Renal pelvis (tissue), 1 donor: ENCODE measurements at regions not wholly inside any gene's neighbourhood (a gene's known extent, or its start where the extent isn't known, plus 50 kb on each side); places are given as distances from the start of the nearest gene placed in this dataset.
"Not testable (repeated sequence)": the region's sequence is repeated elsewhere in the genome, so short reads cannot be mapped to it uniquely, and the experiment has no call there.

Experiments
- DNase-seq: peaks from one replicate; pipeline ENCODE4 v3.0.0-alpha.2; 2013

- DNase-seq, result no peak
Observed at GRCh38 chr13:72657379-72657778, 70.0 kb downstream of the MZT1 start.

GRCh38 chr13:72656357-72656756 is 71.1 kb downstream of the MZT1 start:
- DNase-seq, result no peak

GRCh38 chr13:72653506-72653905 is 73.9 kb downstream of the MZT1 start:
- DNase-seq, result no peak

- no peak for DNase-seq
Observed at GRCh38 chr13:72652681-72653080, 74.7 kb downstream of the MZT1 start.

- no peak for DNase-seq
Observed at GRCh38 chr13:72651144-72651543, 76.3 kb downstream of the MZT1 start.

GRCh38 chr13:72650051-72650700 is 77.3 kb downstream of the MZT1 start:
- no peak for DNase-seq

- DNase-seq, result no peak
Observed at GRCh38 chr13:72648513-72649065, 78.8 kb downstream of the MZT1 start.

GRCh38 chr13:72647422-72647821 is 80.0 kb downstream of the MZT1 start:
- no peak for DNase-seq

GRCh38 chr13:72645521-72645920 is 81.9 kb downstream of the MZT1 start:
- no peak for DNase-seq

GRCh38 chr13:72643311-72643989 is 84.0 kb downstream of the MZT1 start:
- DNase-seq, result no peak

- DNase-seq, result no peak
Observed at GRCh38 chr13:72639377-72639776, 88.1 kb downstream of the MZT1 start.

- DNase-seq, result no peak
Observed at GRCh38 chr13:72638059-72638815, 89.2 kb downstream of the MZT1 start.

- no peak for DNase-seq
Observed at GRCh38 chr13:72637561-72637960, 89.9 kb downstream of the MZT1 start.

- DNase-seq, result no peak
Observed at GRCh38 chr13:72634859-72635258, 92.6 kb downstream of the MZT1 start.

GRCh38 chr13:72622546-72622945 is 104.9 kb downstream of the MZT1 start:
- no peak for DNase-seq

GRCh38 chr13:72620874-72621273 is 106.6 kb downstream of the MZT1 start:
- no peak for DNase-seq

- DNase-seq, result no peak
Observed at GRCh38 chr13:72617951-72618350, 109.5 kb downstream of the MZT1 start.

GRCh38 chr13:72617186-72617585 is 110.2 kb downstream of the MZT1 start:
- DNase-seq, result no peak

GRCh38 chr13:72610251-72610891 is 117.1 kb downstream of the MZT1 start:
- DNase-seq, result not testable (repeated sequence)

- DNase-seq, result peak; percentile 20
Observed at GRCh38 chr13:72599178-72599743, 128.2 kb downstream of the MZT1 start.

GRCh38 chr13:72590091-72590740 is 137.2 kb downstream of the MZT1 start:
- DNase-seq, result no peak
